CD4-positive, alpha-beta T cell treated with Interleukin-4 for 1 hour (primary cell): ENCODE measurements at regions not wholly inside any gene's neighbourhood (a gene's known extent, or its start where the extent isn't known, plus 50 kb on each side); places are given as distances from the start of the nearest gene placed in this dataset.
"Not testable (repeated sequence)": the region's sequence is repeated elsewhere in the genome, so short reads cannot be mapped to it uniquely, and the experiment has no call there.

Experiments
- DNase-seq, 2 donors: peaks; one replicate each; pipeline ENCODE4 v3.0.0-alpha.2; 2020 to 2022

DNA sequence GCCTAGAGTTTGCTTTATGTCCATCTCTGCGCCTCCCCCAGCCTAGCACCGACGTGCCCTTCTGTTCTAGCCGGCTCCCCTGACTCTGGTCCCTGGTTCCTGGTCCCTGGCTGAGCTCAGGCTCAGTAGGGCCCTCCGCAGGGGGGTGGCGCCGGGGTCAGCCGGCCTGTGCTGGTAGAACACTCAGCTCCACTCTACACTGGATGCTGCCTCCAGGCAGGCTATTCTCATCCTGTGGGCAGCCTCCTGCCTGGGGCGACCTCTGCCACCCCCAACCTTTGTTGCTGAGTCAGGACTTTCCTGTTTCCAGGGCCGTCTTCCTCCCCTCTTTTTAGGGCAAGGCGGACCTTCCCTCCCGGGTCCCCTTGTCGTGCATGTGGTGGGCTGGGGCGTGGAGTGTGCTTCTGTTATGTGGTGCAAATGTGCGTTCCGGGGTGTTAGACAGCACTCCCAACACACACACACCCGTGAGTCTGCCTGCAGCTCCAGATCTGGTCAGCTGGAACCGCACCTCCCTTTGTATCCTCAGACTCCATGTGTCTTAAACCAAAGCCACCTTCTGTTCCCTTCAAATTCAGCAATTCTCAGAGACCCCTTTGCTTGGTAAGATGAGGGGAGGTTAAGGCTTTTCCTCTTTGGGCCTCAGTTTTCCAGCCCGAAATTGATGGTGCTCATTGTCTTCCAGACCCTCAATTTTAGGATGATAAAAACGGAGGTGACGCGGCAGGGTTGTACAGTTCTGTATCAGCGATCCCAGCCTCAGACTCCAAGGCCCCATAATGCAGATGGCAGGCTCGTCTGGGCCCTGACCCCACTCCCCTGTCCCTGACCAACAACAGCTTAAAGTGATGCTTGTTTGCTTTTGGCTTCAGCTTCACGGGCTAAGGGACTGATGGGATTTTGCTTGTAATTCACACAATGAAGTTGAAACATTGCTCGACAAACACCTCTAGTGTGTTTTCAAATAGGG lies 1327.9 kb downstream of the BRD1 start:
- DNase-seq, result no peak

DNA sequence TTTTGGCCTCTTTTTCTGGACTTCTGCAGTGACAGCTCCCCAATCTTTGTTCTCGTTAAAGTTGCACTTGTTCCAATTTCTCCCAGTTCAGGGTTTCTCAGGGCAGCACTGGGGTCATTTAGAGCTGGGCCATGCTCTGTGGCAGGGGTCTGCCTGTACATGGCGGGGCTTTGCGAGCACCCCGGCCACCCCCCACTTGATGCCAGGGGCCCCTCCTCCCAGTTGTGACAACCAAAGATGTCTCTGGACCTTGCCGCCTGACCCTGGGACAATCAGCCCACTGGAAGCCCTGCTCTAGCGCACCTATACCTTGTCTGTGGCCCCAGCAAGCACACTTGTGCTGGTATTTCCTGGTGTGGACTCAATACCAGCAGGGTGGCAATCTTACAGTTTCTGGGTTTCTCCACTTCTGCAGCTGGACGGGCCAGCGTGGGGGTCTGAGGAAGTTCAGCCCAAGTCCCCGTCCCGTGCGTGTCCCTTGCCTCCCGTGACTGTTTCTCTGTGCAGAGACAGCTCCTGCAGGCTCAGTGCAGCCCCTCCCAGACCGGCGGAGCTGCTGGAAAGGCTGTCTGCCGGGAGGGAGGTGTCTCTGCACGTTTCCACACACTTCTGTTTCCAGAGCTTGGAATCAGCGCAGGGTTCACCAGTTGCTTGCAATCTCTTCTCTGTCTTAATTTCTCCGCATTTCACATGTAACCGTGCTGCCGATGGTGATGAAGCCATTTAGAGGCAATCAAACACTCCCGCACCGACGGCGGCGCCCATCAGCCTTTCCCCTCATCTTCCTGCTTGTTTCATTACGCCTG lies 1328.9 kb downstream of the BRD1 start:
- DNase-seq, result no peak

DNA sequence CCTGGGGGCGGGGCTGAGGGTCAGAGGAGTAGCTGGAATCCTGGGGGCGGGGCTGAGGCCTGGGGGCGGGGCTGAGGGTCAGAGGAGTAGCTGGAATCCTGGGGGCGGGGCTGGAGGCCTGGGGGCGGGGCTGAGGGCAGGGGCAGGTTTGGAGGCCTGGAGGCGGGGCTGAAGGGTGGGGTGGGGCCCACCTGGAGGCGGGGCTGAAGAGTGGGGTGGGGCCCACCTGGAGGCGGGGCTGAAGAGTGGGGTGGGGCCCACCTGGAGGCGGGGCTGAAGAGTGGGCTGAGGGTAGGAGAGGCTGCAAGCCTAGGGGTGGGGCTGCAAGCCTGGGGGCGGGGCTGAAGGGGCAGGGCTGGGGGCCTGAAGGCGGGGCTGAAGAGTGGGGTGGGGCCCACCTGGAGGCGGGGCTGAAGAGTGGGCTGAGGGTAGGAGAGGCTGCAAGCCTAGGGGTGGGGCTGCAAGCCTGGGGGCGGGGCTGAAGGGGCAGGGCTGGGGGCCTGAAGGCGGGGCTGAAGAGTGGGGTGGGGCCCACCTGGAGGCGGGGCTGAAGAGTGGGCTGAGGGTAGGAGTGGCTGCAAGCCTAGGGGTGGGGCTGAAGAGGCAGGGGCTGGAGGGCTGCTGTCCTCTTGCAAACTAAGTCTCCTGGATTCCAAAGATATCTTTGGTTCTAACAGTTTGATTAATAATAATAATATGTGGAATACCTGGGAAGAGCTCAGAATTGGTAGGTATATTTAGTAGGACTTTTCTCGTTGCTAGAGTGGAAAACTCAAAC lies 1329.7 kb downstream of the BRD1 start:
- DNase-seq, result not testable (repeated sequence)

DNA sequence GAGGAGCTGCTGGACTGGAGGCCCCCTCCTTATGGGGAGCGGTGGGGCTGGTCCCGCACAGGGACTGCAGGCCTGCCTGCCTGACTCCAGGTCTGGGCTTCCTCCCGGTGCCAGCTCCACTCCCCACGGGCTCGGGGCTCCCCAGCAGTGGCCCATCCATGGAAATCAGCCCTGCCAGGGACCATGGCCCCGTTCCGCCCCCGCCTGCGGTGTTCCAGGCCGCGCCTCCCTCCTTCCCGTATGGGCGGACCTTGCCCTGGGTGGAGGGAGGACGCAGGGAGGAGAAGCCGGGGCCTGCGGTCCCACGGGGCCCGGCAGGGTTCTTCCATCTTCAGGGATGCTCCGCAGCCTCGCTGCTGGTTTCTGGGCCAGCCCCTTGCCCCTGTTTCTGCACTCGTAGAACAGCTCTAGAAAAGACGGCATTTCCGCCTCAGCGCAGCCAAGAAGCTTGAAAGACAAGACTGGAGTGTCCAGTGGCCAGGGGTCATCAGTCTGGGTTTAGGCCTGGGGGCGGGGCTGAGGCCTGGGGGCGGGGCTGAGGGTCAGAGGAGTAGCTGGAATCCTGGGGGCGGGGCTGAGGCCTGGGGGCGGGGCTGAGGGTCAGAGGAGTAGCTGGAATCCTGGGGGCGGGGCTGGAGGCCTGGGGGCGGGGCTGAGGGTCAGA lies 1330.6 kb downstream of the BRD1 start:
- DNase-seq, result no peak

DNA sequence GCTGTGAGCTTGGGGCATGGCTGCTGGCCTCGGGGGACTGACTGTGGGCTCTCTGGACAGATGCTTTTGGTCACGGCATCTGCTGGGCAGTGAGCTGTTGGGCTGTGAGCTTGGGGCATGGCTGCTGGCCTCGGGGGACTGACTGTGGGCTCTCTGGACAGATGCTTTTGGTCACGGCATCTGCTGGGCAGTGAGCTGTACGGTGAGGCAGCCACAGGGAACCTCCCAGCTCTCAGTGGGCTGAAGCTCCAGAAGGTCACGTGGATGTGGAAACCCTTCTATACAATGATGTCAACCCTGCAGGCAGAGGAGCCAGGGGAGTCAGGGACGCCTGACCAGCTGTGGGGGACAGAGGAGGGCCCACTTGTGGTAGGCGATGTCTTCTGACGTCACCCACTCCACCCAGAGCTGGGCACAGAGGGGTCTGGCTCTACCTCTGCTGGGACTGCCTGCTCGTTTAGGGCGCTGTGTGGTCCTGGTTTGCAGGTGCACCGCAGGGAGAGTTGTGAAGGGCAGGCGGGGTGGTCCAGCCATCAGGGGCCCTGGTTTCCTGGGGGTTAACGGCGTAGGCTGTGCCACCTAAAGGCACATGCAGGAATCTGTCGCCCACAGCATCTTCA lies 1331.3 kb downstream of the BRD1 start:
- DNase-seq, result no peak

DNA sequence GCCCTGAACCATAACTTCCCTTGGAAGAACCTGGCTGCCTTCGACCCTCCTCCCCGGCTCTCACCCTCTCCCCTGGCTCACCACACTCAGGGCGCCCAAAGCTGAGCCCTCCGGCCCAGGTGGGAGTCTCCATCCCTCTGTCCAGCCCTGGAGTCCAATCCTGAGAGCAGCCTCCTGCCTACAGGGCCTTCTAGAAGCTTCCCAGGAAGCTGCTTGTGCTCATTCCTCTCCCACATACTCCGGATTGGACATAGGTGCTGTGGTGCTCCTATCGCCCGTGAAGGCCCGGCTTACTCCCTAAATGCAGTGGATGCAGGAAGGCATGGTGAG lies 1332.0 kb downstream of the BRD1 start:
- no peak for DNase-seq

DNA sequence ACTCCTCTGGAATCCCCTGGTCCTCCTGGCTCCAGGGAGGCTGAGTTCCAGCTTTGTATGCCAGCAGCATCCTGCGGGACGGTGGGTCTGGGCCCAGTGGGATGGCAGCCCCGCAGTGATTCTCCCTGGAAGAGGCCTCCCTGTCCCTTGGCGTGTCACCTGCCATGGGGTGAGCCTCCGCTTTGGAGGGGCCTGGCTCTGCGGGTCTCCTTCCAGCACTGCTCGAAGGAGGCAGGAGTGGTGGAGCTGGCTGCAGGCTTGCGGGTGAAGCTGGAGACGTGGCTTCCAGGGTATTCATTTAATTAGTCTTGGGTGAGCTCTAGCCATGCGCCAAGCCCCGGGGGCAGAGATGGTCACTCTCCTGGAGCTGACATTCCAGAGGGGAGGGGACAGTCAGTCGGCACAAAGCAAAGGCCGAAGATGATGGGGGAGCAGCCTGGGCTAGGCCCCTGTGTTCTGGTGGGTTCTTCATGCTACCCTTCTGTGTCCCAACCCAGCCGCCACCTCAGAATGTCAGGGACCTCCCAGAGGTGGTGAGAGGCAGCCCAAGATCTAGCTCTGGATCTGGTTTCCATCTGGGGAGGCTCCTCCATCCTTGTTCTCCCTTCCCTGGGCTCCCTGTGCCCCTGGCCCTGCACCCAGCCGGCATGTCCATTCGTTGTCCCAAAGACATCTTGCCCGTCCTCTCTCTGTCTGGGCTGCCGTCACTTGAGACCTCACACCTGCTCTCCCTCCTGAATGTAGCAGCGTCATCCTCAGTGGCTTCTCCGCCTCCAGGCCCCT lies 1332.5 kb downstream of the BRD1 start:
- no peak for DNase-seq

DNA sequence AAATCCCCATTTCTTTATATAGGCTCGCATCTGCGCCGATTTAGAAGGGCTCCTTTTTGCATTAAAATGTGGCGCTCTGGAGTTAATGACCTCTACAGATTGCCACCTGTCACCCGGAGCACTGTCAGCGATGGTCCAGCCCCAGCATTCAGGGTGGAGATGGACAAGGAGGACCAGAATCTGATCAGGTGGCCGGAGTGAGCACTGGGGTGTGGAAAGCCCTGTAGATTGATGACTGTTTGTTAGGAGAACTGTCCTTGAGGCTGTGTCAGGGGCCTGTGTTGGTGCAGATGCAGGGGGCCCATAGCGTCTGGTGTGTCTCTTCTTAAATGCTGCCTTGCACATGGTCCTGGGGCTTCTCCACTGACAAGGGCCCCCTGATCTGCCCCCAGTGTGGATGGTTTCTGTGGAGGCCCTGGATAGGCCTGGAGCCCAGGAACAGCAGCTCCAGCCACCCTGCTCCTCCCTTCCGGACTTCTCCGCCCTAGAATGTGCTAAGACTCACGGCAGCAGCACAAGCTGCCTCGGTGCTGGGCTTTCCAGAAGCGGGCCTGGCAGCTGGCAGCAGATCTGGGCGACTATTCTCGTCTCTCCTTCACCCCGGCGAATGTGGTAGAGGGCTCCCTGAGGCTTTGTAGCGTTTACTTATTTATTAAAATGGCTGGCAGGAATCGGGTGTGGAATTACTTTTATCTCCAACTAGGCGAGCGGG lies 1333.3 kb downstream of the BRD1 start:
- DNase-seq, result no peak

DNA sequence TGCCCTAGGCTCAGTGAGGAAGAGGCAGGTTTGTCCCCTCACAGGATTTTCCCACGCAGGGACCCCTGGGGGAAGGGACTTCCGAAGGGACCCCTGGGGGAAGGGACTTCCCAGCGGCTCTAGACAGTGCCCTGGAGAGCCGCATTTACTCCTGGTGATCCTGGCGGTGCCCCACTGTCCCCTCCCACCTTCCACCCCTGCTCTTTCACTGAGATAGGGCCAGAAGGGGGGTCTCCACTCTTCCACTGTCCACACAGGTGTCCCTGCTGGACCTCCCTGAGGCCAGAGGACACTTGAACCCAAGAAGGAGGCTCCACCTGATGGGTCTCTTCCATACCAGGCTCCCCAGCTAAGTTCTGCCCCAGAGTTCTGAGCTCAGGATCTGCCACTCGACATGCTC lies 1333.9 kb downstream of the BRD1 start:
- no peak for DNase-seq

DNA sequence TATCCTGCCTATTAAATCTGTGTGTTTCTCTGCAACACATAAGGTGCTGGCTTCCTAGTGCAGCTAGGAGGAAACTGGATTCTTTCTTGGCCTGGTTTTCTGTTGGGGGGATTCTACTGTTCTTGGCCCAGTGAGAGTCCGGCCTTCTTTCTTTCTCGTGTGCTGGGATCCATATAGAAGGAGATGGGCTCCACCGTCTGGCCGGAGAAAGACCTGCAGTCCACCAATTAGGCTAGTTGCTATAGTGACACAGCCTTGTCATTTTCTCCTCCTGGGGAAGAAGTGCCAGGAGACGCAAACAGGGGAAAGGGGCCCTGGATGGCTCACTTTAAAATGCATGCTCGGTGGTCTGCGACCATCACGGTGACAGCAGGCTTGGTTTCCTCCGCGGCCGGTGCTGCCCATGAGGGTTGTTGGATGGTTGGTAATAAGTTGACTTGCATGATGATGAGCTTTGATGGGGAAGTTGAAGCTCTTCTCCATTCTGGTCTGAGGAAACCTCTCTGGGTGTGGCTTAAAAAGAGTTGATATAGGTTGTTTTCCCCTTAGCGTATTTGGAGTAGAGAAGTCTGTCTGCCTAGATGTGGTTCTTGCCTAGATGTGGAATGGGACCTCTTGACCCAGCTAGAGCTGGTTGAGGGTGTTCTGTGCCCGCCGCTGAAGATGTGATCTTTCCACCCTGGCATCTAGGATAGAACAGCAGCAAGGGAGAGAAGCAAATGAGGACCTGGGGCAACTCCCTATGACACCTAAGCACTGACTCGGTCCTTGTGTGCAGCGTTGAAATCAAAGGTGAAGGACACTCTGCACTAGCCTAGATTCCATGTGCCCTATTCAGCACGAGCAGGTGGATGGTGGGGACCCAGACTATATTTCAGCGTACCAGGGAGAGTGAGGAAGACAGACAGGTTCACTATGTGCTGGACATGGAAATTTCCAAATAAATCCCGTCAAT lies 1335.0 kb downstream of the BRD1 start:
- peak; percentile 32 to 34 for DNase-seq

DNA sequence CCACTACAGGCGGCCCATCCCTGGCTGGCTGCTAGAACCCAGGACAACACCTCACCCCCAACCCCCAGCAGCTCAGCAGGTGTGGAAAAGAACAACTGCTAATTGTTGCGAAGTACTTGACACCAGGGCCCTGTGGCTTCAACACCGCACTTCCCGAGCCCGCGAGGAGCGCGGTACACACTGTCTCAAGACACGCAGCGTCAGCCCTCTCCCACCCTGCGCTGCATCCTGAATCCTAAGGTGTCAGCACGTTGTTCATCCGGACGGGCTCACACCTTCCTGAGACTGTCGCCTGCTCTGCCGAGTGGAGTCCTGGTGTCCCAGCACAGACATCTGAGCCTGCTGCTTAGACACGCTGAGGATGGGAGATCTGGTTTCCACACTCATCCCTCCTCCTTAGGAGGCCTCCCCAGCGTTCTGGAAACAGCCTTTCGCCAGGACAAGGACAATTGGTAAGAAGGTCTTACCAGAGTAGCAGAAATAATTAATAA lies 1336.2 kb downstream of the BRD1 start:
- no peak for DNase-seq

DNA sequence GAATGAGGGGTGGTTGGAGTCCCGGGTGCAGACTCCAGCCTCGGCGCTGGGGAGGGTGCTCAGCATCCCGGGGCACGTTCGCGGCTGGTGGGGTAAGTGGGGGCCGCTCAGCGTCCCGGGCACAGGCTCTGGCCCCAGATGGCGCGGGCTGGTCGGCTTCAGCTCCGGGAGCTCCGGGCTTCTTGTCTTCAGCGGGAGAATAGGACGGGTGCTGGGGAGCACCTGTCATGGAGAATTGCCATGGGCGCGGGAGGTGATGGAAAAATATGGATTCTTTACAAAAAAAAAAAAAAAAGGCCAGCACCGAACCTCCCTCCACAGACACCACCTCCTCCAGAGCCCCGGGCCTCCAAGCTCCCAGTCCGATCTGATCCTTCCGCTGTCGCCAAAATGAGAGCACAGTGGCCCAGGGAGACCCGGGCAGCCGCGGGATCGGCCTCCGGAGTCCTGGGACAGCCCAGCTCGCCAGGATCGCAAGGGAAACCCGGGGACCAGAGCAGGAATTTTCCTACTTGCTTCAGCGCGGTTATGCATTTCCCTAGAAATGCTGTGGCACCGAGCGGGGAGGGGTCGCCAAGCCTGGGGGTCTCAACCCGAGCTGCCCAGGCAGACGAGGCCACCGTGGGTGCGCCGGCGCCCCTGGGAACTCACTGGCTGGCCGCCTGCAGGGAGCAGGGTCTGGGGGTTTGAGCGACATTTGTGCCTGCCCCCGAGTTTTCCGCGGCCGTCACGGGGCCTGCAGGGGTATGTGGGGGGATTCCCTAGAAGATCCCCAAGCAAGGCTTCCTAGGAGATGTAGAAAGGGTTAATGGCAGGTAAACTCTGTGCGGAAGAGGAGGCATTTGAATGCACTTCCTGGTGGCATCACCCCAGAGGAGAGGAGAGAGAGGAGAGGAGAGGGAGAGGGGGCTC lies 1336.9 kb downstream of the BRD1 start:
- no peak for DNase-seq

DNA sequence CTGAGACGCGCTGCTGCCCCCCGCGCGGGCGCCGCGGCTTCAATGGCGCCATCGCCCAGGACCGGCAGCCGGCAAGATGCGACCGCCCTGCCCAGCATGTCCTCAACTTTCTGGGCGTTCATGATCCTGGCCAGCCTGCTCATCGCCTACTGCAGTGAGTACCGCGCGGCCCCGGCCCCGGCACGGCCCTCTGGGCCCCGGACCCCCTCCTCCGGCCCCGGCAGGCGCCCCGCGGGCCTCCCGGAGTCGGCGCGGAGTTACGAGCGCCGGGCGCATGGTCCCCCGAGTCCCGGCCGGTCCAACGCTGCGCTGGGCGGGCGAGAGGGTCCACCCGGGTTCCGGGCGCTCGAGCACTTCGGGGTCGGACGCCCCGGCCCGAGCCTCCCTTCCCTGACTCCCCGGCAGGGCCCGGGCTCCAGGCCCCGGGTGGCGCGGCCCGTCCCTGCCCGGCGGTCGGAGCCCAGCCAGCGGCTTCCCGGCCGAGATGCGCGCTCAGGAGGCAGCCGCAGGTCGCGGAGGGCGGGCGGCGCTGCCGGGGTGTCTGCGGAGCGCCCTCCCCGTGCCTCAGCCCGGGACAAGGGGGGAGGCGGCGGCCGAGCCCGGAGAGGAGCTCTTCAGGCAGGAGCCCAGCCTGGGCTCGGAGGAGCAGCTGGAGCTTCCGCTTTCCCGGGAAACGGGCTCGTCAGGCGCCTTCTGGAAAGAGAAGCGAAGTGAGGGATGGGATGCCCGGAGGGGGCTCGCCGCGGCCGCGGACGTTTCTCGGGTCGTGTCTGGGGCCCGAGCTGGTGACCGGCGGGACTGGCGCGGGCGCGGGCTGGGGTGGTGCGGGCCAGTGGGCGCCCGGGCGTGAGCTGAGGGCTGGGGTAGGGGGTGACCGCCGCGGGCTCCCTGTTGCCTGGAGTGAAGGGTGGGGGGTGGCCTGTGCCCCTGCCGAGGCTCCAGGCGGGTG lies 1337.8 kb downstream of the BRD1 start:
- DNase-seq, result no peak

DNA sequence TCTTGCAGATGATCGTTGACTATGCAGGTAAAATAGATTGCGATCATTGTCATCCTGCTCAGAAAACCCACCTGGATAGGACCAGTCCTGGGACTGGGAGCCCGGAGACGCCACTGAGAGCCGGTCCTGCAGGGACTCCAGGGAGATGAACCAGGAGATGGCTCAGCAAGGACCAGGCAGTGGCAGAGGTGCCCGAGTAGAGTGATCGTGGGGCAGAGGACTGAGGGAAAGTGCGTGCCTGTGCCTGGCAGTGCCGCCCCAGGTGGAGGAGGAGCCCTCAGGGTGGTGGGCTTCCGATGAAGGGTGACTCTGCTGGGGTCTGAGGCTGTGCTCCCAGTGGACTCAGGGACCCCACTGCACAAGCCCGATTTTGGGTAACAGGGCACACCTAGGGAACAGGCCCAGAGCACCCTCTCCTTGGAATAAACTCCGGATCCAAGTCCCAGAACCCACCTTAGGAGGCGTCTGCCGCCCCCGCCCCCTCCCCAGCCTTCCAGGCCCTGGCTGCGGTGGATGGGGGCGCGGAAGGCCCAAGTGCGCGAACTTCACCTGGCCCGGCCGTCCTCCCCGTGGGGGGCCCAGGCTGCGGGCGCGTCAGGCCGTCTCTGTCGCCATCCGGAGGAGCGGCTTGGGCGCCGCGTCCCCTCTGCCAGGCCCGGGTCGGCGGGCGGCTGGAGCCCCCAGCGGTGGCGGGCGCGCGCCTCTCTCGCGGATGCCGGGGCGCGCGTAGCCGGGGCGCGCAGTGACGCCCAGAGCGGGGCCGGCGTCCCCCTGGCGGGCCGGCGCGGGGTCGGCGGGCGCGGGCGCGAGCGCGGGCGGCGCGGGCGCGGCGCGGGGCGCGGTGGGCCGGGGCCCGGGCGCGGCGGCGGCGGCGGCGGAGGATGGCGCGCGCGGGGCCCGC lies 1338.8 kb downstream of the BRD1 start:
- DNase-seq, result no peak

DNA sequence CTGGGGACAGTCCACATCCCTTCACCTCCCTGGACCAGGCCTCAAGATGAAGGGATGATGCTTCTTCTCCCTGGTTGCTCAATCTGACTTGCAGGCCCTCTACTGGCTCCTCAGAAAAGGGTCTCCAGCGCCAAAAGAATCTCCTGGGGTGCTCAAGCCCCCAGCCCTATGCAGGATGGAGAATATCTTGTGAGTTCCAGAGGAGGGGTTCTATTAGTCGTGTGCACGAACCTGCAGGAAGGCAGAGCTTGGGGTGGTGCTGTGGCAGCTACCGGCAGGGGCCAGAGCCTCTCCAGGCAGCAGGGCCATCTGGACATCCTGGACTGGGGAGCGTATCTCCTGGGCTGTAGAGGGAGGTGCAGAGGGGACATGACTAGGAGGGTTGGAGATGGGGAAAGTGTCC lies 1339.5 kb downstream of the BRD1 start:
- no peak for DNase-seq

DNA sequence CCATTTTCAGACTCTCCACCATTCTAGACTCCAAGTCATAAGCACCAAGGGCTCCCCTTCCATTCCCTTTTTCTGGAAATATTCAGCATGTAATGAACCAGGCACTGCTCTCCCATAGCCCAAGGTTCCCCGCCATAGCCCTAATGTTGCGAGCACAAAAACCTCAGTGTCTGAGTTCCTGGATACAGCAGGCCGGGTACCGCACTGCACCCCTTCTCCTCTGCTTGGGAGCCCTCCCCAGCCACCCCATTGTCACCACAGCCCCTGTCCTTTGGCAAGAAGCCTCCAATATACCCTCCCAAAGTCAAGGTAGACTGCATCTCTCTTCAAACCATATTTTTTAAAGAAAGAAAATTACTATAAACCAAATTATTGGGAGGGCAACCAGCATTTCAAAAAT lies 1341.1 kb downstream of the BRD1 start:
- DNase-seq, result no peak
